Endothelial cell of umbilical vein (primary cell): ENCODE measurements at regions not wholly inside any gene's neighbourhood (a gene's known extent, or its start where the extent isn't known, plus 50 kb on each side); places are given as distances from the start of the nearest gene placed in this dataset.

Experiments used
- BruUV-seq: library from RNA; stranded (reverse); fragments of 400-500 nt; replicated peaks from 2 replicates; lab custom pipeline; 2021; lab: Mats Ljungman, UMichigan
- CTCF ChIA-PET: fragments of 300-600, 350-600 bp; sonication (Branson Sonifier 250); formaldehyde crosslinking; loops from one replicate; lab custom pipeline; 2021; ENCODE audit warnings: antibody characterized with exemption, inconsistent platforms; lab: Charles Lee
- POLR2A ChIA-PET: fragments of 300-600, 350-600 bp; sonication (Branson Sonifier 250); formaldehyde crosslinking; loops from one replicate; lab custom pipeline; 2021; ENCODE audit warnings: antibody characterized with exemption, inconsistent platforms; lab: Charles Lee
- DNase-seq: peaks from one replicate; pipeline ENCODE4 v3.0.0-alpha.2; 2011; ENCODE audit warnings: low read depth, low spot score
- FAIRE-seq: peaks from 2 replicates; lab custom pipeline; 2011; peaks lifted over from hg19 to GRCh38; lab: Jason Lieb, UNC
- H2AFZ ChIP-seq: 2 replicates; pipeline ENCODE4 v1.6.0; 2012; ENCODE audit warnings: low read depth, low read length, control low read depth, inconsistent platforms
- H3K27ac ChIP-seq: 2 replicates; pipeline ENCODE4 v1.5.1; 2011; ENCODE audit warnings: low read depth, mild to moderate bottlenecking, control low read depth, low read length, moderate library complexity; ENCODE audit not compliant: insufficient read depth
- H3K27me3 ChIP-seq, 2 experiments: 2 replicates each; pipeline versions ENCODE4 v1.6.0 to v1.6.1; 2011; ENCODE audit warnings: low read length in 2 of 2, mixed read lengths in 1 of 2; ENCODE audit not compliant: control insufficient read depth in 2 of 2, insufficient read depth in 2 of 2
- H3K36me3 ChIP-seq, 2 experiments: 2 replicates in 1 of 2; 3 replicates in 1 of 2; pipeline ENCODE4 v1.5.1; 2011; ENCODE audit warnings: low read length in 2 of 2, mild to moderate bottlenecking in 1 of 2, moderate library complexity in 1 of 2; ENCODE audit not compliant: control insufficient read depth in 2 of 2, insufficient read depth in 2 of 2; ENCODE audit errors: extremely low read depth in 1 of 2
- H3K4me1 ChIP-seq: 3 replicates; pipeline ENCODE4 v1.5.1; 2011; ENCODE audit warnings: mild to moderate bottlenecking, low read length; ENCODE audit not compliant: control insufficient read depth, insufficient read depth; ENCODE audit errors: extremely low read depth
- H3K4me2 ChIP-seq: 2 replicates; pipeline ENCODE4 v1.6.1; 2011; ENCODE audit warnings: low read length, control low read depth, mixed read lengths; ENCODE audit not compliant: insufficient read depth
- H3K4me3 ChIP-seq, 3 experiments: fragments of 200-600 bp in 1 of 3; sonication (generic), shearing (Covaris generic) in 1 of 3; replicated peaks in 1 of 3; 2 replicates each; pipeline ENCODE4 v1.5.1; 2011 to 2016; ENCODE audit warnings: control low read depth in 3 of 3, low read length in 3 of 3, mild to moderate bottlenecking in 2 of 3, inconsistent platforms in 1 of 3, low read depth in 1 of 3, moderate library complexity in 1 of 3; ENCODE audit not compliant: insufficient read depth in 1 of 3
- H3K79me2 ChIP-seq: 2 replicates; pipeline ENCODE4 v1.6.0; 2012; ENCODE audit warnings: low read length, inconsistent platforms; ENCODE audit not compliant: control insufficient read depth, insufficient read depth
- H3K9ac ChIP-seq: replicated peaks from 2 replicates; pipeline ENCODE3; 2011; ENCODE audit warnings: low read length, control low read depth; ENCODE audit not compliant: insufficient read depth; ENCODE audit errors: extremely low read depth
- H3K9me1 ChIP-seq: replicated peaks from 3 replicates; pipeline ENCODE4 v1.6.0; 2011; ENCODE audit warnings: mild to moderate bottlenecking, low read length; ENCODE audit not compliant: control insufficient read depth, insufficient read depth; ENCODE audit errors: extremely low read depth
- H3K9me3 ChIP-seq: replicated peaks from 2 replicates; pipeline ENCODE4 v1.5.1; 2012; ENCODE audit warnings: low read length, inconsistent platforms; ENCODE audit not compliant: control insufficient read depth, insufficient read depth
- H4K20me1 ChIP-seq: replicated peaks from 2 replicates; pipeline ENCODE3; 2011; ENCODE audit warnings: mild to moderate bottlenecking, low read length; ENCODE audit not compliant: control insufficient read depth, insufficient read depth; ENCODE audit errors: extremely low read depth
- EZH2 ChIP-seq: IDR thresholded peaks from 2 replicates; pipeline ENCODE4 v1.6.1; 2012; ENCODE audit warnings: borderline replicate concordance, low read depth, mild to moderate bottlenecking, moderate library complexity, low read length, inconsistent platforms; ENCODE audit not compliant: severe bottlenecking
- FOS ChIP-seq: IDR thresholded peaks from 2 replicates; pipeline ENCODE4 v1.6.1; 2011; ENCODE audit warnings: mild to moderate bottlenecking, low read length, moderate library complexity, borderline replicate concordance; ENCODE audit not compliant: insufficient read depth
- GATA2 ChIP-seq: IDR thresholded peaks from 2 replicates; pipeline ENCODE4 v1.7.0; 2011; ENCODE audit warnings: low read depth, mild to moderate bottlenecking, moderate library complexity, mixed read lengths, low read length; ENCODE audit not compliant: insufficient read length, insufficient read depth
- JUN ChIP-seq: IDR thresholded peaks from 2 replicates; pipeline ENCODE4 v1.6.1; 2011; ENCODE audit warnings: borderline replicate concordance, low read depth; ENCODE audit not compliant: insufficient read length, insufficient read depth
- MYC ChIP-seq: IDR thresholded peaks from one replicate; pipeline ENCODE4 v1.6.1; 2011; ENCODE audit warnings: mild to moderate bottlenecking, low read depth, low read length
- POLR2AphosphoS5 ChIP-seq: IDR thresholded peaks from 2 replicates; pipeline ENCODE4 v1.6.1; 2012; ENCODE audit warnings: low read depth, mild to moderate bottlenecking, control low read depth, low read length, moderate library complexity; ENCODE audit not compliant: insufficient read depth
- dilution Hi-C: fragments of 300-500 bp; cut with MboI; formaldehyde crosslinking; loops from one replicate; pipeline ENCODE4 v1.15.0; 2019; ENCODE audit warnings: low sequenced_read_pairs; ENCODE audit not compliant: extremely low pct_ligation_motif_present
- intact Hi-C: fragments of 100-400 bp; cut with micrococcal nuclease; formaldehyde crosslinking; loops from one replicate; pipeline ENCODE4 v1.10.0; 2022
- TF ChIP-seq, protein P1 (sequence below), 2 donors: IDR thresholded peaks; 1 replicate in 1 of 2; 2 replicates in 1 of 2; pipeline ENCODE4 v1.5.1; 2011; ENCODE audit warnings: low read length in 2 of 2, mild to moderate bottlenecking in 2 of 2, moderate library complexity in 2 of 2, control low read depth in 1 of 2, inconsistent platforms in 1 of 2, low read depth in 1 of 2; ENCODE audit not compliant: insufficient read depth in 1 of 2; ENCODE audit errors: extremely low read depth in 1 of 2

DNA sequence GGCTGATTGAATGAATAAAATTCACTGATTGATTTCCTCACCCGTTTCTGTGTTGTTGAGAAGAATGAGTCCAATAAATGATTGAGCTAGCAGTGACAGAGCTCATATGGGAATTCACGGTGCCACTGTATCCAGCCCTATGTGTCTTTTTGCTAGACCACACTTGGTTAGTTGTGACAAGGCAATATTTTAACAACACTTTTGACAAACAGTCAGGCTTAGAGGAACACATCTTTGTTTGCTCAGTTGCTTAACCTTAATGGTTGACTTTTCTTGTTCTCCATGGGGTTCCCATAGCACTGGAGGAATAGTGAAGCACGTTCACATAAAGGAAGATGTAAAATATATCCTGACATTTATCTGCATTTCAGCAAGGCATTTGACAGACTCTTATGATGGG is 273.9 kb upstream of the DEPDC1 start:
- BruUV-seq, result no TSS peak
- FAIRE-seq (no peak), DNase-seq (no peak)
- Histone ChIP-seq H3K79me2 (no peaks in the 10 kb centered on the region), H4K20me1 (no peaks in the 10 kb centered on the region), H3K36me3 (no peaks in the 10 kb centered on the region), H3K27me3 (no peaks in the 10 kb centered on the region), H3K4me1 (no peaks in the 10 kb centered on the region), H3K9me1 (no peaks in the 10 kb centered on the region), H3K27ac (no peak overlapping the region), H3K9me3 (no peaks in the 10 kb centered on the region), H3K4me3 (no peak overlapping the region), H3K9ac (no peak overlapping the region), H2AFZ (no peak overlapping the region), H3K4me2 (no peak overlapping the region)
- dilution Hi-C loops (no loop called here), intact Hi-C loops (no loop called here)
- POLR2A ChIA-PET, result no interaction called here
- no peak for TF ChIP-seq EZH2
- no peak for TF ChIP-seq JUN
- TF ChIP-seq, protein P1, sequence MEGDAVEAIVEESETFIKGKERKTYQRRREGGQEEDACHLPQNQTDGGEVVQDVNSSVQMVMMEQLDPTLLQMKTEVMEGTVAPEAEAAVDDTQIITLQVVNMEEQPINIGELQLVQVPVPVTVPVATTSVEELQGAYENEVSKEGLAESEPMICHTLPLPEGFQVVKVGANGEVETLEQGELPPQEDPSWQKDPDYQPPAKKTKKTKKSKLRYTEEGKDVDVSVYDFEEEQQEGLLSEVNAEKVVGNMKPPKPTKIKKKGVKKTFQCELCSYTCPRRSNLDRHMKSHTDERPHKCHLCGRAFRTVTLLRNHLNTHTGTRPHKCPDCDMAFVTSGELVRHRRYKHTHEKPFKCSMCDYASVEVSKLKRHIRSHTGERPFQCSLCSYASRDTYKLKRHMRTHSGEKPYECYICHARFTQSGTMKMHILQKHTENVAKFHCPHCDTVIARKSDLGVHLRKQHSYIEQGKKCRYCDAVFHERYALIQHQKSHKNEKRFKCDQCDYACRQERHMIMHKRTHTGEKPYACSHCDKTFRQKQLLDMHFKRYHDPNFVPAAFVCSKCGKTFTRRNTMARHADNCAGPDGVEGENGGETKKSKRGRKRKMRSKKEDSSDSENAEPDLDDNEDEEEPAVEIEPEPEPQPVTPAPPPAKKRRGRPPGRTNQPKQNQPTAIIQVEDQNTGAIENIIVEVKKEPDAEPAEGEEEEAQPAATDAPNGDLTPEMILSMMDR (IDR thresholded peaks at IDR 0.05; ENCODE audit: extremely low read depth in 1 of 2, insufficient read depth in 1 of 2, low read depth in 1 of 2, low read length in 2 of 2), result no peak
- TF ChIP-seq FOS, result no peak
- no peak for TF ChIP-seq POLR2AphosphoS5
- TF ChIP-seq MYC, result no peak
- no peak for TF ChIP-seq GATA2
- CTCF ChIA-PET, result no interaction called here
